NCI-H82 (cell line): ENCODE measurements at regions not wholly inside any gene's neighbourhood (a gene's known extent, or its start where the extent isn't known, plus 50 kb on each side); places are given as distances from the start of the nearest gene placed in this dataset.

Experiments used
- DNase-seq: peaks from one replicate; lab custom pipeline; 2025; lab: John Stamatoyannopoulos, UW

GRCh38 chr3:180829409-180830405 lies 82.8 kb upstream of the FXR1 start:
- DNase-seq: no peak

GRCh38 chr3:180835501-180835900 lies 77.0 kb upstream of the FXR1 start:
- DNase-seq: no peak

GRCh38 chr3:180836766-180837165 lies 75.7 kb upstream of the FXR1 start:
- DNase-seq: no peak

GRCh38 chr3:180854887-180855286 lies 57.6 kb upstream of the FXR1 start:
- no peak for DNase-seq

GRCh38 chr3:180855364-180855763 lies 57.1 kb upstream of the FXR1 start:
- peak; percentile 65 for DNase-seq

- no peak for DNase-seq
Measured at GRCh38 chr3:180855956-180856355, 56.5 kb upstream of the FXR1 start.

GRCh38 chr3:180860180-180860858 lies 52.2 kb upstream of the FXR1 start:
- DNase-seq: no peak
